Activated CD8-positive, alpha-beta T cell treated with anti-CD3 and anti-CD28 coated beads, Interleukin-2, amount 10 ng/mL, durations not matched to agents 7 days and 5 days (primary cell): ENCODE measurements at regions not wholly inside any gene's neighbourhood (a gene's known extent, or its start where the extent isn't known, plus 50 kb on each side); places are given as distances from the start of the nearest gene placed in this dataset.

Experiments used
- ATAC-seq: fragments of 150-1000 bp; cut with Tn5 transposase; one replicate; pipeline ENCODE4 v1.10.0; 2021; ENCODE audit warnings: moderate library complexity
- CTCF ChIA-PET: fragments of 350-600 bp; sonication (Branson Sonifier 250); formaldehyde crosslinking; loops from one replicate; lab custom pipeline; 2021; ENCODE audit warnings: antibody characterized with exemption; lab: Charles Lee
- POLR2A ChIA-PET: fragments of 350-600 bp; sonication (Branson Sonifier 250); formaldehyde crosslinking; loops from one replicate; lab custom pipeline; 2021; ENCODE audit warnings: antibody characterized with exemption; lab: Charles Lee
- DNase-seq: peaks from one replicate; pipeline ENCODE4 v3.0.0-alpha.2; 2020
- H3K27ac Mint-ChIP-seq: one replicate; pipeline ENCODE4 v1.8.0; 2021; ENCODE audit warnings: mild to moderate bottlenecking, mixed read lengths
- H3K27me3 Mint-ChIP-seq: one replicate; pipeline ENCODE4 v1.8.0; 2021; ENCODE audit warnings: low read depth, mixed read lengths
- H3K36me3 Mint-ChIP-seq: one replicate; pipeline ENCODE4 v1.8.0; 2021; ENCODE audit warnings: low read depth, mixed read lengths
- H3K4me1 Mint-ChIP-seq: one replicate; pipeline ENCODE4 v1.8.0; 2021; ENCODE audit warnings: low read depth, mixed read lengths
- H3K4me3 Mint-ChIP-seq: one replicate; pipeline ENCODE4 v1.8.0; 2021; ENCODE audit warnings: mild to moderate bottlenecking, mixed read lengths
- H3K9me3 Mint-ChIP-seq: one replicate; pipeline ENCODE4 v1.8.0; 2022; ENCODE audit warnings: mixed read lengths; ENCODE audit not compliant: insufficient read depth

DNA sequence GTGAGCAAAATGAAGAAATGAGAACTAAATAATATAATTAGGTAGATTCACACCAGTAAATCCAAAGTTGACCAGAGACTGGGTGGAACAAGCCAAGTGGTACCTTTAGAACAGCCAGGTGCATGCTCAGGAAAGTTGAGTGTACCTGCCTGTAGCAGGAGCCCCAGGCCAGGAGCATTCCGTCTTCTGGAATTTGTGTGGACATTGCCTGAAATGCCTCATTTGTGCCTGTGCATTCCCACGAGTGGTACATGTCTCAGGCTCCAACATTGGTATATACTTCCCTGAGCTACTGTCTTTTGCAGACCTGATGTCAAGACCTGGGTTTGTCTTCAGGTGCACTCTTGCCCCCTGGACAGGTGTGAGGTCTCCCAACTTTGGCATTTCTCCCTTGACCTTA lies 187.6 kb upstream of the NECTIN1 start:
- no peak for DNase-seq
- Mint-ChIP-seq H3K4me3 (no peak overlapping the region), H3K9me3 (no peaks in the 10 kb centered on the region), H3K4me1 (no peaks in the 10 kb centered on the region), H3K27me3 (peaks cover 11% of the 10 kb centered on the region), H3K36me3 (no peaks in the 10 kb centered on the region), H3K27ac (no peak overlapping the region)
- ChIA-PET CTCF (no interaction called here), POLR2A (no interaction called here)
- no peak for ATAC-seq

DNA sequence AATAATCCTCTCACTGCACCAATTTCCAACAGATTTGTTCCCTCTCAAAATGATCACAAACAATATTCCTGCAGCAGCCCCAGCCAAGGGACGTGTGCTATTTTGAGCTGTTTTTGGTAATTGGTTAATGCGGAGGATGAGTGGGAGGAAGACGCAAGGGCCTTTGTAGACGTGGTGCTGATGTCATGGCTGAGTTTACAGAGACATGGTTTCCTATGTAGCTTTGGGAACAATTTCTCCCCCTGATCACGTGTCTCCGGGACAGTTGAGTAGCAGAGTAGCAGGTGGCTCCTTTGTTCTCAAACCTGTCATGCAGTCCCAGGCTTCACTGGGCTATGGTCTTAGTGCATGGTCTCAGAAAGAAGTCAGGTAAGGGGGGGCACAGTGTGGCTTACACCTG lies 183.2 kb upstream of the NECTIN1 start:
- H3K27ac Mint-ChIP-seq, result no peak overlapping the region
- ATAC-seq (no peak), DNase-seq (no peak)
- POLR2A ChIA-PET, result no interaction called here
- no peaks in the 10 kb centered on the region for H3K4me1 Mint-ChIP-seq
- H3K27me3 Mint-ChIP-seq, result peaks cover 6% of the 10 kb centered on the region
- CTCF ChIA-PET, result no interaction called here
- no peaks in the 10 kb centered on the region for H3K36me3 Mint-ChIP-seq
- no peak overlapping the region for H3K4me3 Mint-ChIP-seq
- no peaks in the 10 kb centered on the region for H3K9me3 Mint-ChIP-seq

DNA sequence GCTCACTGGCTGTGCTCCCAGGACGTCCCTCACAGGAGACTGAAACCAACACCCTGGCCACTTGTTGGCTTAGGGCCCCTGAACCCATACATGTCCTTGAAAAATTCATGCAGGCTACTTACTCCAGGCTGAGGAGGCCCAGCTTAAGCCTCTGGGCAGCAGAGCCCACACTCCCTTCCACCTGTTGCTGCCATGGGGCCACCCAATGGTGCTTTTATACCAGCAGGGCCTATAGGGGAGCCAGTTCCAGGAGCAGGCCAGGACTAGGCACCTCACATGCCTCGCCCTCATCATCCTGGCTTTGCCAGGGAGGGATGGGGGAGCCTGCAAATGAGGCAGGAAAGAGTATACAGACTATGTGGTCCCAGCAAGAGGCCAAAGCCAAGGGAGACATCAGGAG lies 181.7 kb upstream of the NECTIN1 start:
- Mint-ChIP-seq H3K4me3 (no peak overlapping the region), H3K9me3 (no peaks in the 10 kb centered on the region), H3K27me3 (peaks cover 6% of the 10 kb centered on the region), H3K27ac (no peak overlapping the region), H3K36me3 (no peaks in the 10 kb centered on the region), H3K4me1 (no peaks in the 10 kb centered on the region)
- ATAC-seq, result no peak
- no peak for DNase-seq
- ChIA-PET CTCF (no interaction called here), POLR2A (no interaction called here)

DNA sequence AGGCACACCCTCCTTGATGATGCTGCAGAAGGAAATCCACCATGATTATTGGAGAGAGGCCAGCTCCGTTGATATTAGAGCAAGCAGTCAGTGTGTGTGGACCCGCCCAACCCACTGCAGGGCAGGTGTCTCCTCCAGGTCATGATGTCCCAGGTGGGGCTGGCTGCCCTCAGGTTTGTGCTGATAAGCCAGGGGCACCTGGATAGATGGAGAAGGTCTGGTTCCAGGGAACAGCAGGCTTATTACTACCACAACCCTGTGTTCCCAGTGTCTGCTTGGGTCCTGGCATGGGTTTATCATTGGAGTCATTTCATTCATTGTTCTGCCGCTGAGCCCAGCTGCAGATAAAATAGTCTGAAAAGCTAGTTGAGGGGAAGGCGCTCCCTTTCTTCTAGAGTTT lies 181.1 kb upstream of the NECTIN1 start:
- H3K36me3 Mint-ChIP-seq, result no peaks in the 10 kb centered on the region
- ATAC-seq (no peak), DNase-seq (no peak)
- no peak overlapping the region for H3K4me3 Mint-ChIP-seq
- no peaks in the 10 kb centered on the region for H3K9me3 Mint-ChIP-seq
- peaks cover 4% of the 10 kb centered on the region for H3K27me3 Mint-ChIP-seq
- ChIA-PET POLR2A (no interaction called here), CTCF (no interaction called here)
- no peak overlapping the region for H3K27ac Mint-ChIP-seq
- H3K4me1 Mint-ChIP-seq, result no peaks in the 10 kb centered on the region

DNA sequence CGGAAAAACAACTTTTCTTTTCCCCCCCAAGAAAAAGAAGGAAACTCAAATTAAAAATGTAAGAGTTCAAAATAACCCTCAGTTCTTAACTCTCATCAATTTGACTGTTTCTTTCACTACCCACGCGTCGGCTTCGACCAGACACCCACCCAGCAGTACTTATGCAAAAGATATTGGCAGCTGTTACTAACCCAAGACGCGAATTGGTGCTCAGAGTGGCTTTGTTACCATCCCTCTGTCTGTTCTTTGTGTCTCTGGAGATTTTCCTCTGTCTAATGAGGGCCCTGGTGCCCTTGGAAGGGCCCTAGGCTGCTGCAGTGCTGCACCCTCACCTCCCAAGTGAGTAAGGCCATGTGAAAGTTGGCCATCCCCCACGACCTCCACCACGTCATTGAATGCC lies 180.5 kb upstream of the NECTIN1 start:
- H3K27ac Mint-ChIP-seq, result no peak overlapping the region
- H3K9me3 Mint-ChIP-seq, result no peaks in the 10 kb centered on the region
- DNase-seq (no peak), ATAC-seq (no peak)
- no peaks in the 10 kb centered on the region for H3K36me3 Mint-ChIP-seq
- H3K4me1 Mint-ChIP-seq, result no peaks in the 10 kb centered on the region
- H3K27me3 Mint-ChIP-seq, result peaks cover 3% of the 10 kb centered on the region
- ChIA-PET CTCF (no interaction called here), POLR2A (no interaction called here)
- H3K4me3 Mint-ChIP-seq, result no peak overlapping the region

DNA sequence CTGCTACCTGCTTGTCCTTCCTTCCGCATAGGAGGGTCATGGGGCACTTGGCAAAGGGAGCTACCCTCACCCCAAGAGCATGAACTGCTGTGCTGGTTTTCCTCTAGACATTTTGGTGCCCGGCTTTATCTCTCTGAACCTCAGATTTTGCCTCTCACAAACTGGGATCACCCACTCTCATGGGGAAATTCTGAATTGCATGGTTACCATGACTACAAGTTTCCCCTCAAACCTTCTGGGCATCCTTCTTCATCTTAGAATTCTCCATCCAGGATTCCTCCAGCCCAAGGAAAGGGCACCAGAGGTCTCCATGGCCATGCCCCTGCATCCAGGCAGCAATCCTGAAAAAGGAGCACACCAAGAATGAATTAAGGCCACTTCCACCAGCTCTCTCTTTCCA lies 180.1 kb upstream of the NECTIN1 start:
- H3K4me3 Mint-ChIP-seq, result no peak overlapping the region
- ChIA-PET POLR2A (interaction anchor here (0.6 kb wide), 1 partner anchor 865 kb away, joined by 3 read pairs; no protein-coding TSS in a partner anchor), CTCF (no interaction called here)
- H3K4me1 Mint-ChIP-seq, result no peaks in the 10 kb centered on the region
- ATAC-seq (no peak), DNase-seq (no peak)
- no peak overlapping the region for H3K27ac Mint-ChIP-seq
- no peaks in the 10 kb centered on the region for H3K9me3 Mint-ChIP-seq
- H3K27me3 Mint-ChIP-seq, result peaks cover 3% of the 10 kb centered on the region
- no peaks in the 10 kb centered on the region for H3K36me3 Mint-ChIP-seq

DNA sequence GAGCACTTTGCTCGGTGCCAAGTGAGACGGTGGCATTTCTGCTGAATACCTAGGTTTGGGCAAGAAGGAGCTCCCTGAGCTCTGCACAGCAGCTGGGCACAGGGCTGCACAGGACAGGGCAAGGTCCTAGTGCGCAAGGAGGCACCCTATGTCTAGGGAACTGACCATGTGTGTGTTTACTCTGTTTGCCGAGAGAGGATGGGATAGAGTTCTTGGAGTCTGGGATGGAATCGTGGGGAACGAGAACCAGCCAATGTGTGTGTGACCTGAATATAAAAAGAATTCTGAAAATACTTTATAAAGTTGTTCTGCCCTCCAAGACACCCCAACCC lies 179.5 kb upstream of the NECTIN1 start:
- no peaks in the 10 kb centered on the region for H3K4me1 Mint-ChIP-seq
- CTCF ChIA-PET, result no interaction called here

DNA sequence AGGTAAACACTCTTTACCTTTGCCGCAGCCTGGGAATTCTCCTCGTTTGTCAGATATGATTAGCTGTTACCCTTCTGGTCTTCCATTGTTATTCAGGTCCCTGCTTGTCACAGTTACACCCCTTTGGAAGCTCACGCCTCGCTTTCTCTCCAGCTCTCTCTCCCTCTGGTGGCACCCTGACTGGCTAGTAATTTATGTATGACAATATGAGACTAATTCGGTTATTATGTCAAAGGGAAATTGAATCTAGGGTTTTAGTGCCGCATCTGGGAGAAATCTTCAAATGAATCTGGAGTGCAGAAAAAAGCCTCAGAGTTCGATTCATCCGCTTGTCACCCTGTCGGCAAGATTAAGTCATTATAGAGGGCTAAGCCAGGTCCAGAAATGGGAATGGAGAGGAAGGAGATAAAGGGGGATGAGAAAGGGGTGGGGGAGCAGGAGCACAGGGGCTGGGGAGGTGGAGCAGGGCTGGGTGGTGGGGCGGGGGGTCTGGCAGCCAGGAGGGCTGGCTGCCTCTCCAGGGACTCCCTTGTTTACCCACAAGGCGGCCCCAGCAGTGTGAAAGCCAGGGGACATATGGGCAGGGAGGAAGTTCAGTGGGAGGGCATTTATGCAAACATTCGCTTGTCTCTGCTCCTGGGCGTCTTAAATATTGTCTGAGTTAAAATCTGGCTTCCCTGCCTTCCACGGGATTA lies 179.0 kb upstream of the NECTIN1 start:
- no peaks in the 10 kb centered on the region for H3K9me3 Mint-ChIP-seq

More for the DNA sequence above, 179.5 kb upstream of the NECTIN1 start:
- no peak overlapping the region for H3K4me3 Mint-ChIP-seq
- no peaks in the 10 kb centered on the region for H3K36me3 Mint-ChIP-seq
- H3K27ac Mint-ChIP-seq, result no peak overlapping the region
- DNase-seq (no peak), ATAC-seq (no peak)
- POLR2A ChIA-PET, result interaction anchor here (0.6 kb wide), 1 partner anchor 866 kb away, joined by 3 read pairs; no protein-coding TSS in a partner anchor
- H3K9me3 Mint-ChIP-seq, result no peaks in the 10 kb centered on the region
- H3K27me3 Mint-ChIP-seq, result peaks cover 3% of the 10 kb centered on the region

DNA sequence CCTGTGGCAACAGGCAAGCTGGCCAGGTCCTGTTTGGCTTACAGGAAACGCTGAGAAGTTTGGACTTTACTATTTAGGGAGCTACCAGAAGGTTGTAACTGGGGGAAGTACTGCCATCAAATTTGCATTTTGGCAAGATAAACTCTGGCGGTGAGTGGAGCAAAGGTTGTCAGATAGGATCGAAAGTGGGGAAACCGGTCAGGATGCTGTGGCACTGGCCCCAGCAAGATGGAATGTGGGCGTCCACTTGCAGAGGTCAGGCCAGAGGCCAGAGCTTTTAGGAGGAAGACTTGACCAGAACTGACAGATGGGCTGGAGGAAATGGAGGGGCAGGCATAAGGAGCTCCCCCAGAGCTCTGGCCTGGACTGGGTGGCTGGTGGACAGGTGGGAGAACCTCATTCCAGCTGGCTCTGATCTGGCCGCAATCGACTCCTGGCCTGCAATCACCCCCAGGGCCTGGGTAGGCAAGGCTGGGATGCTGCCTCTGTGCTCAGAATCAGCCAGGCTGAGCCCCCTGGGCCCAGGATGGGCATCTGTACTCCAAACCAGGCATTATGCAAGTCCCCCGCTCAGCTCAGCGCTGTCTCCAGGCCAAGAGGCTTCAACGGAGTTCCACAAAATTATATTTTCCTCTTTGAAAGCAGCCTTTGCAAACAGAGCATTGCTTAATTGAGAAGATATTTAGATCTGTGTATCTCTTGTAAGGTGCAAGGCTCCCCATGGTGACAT lies 178.3 kb upstream of the NECTIN1 start:
- DNase-seq (no peak), ATAC-seq (no peak)
- Mint-ChIP-seq H3K36me3 (no peaks in the 10 kb centered on the region), H3K4me1 (no peaks in the 10 kb centered on the region), H3K27me3 (peaks cover 3% of the 10 kb centered on the region), H3K4me3 (no peak overlapping the region), H3K27ac (no peak overlapping the region), H3K9me3 (no peaks in the 10 kb centered on the region)
- ChIA-PET CTCF (no interaction called here), POLR2A (no interaction called here)

More for the DNA sequence above, 179.0 kb upstream of the NECTIN1 start:
- ATAC-seq, result no peak
- H3K36me3 Mint-ChIP-seq, result no peaks in the 10 kb centered on the region
- no peak overlapping the region for H3K4me3 Mint-ChIP-seq
- no peak for DNase-seq
- peaks cover 3% of the 10 kb centered on the region for H3K27me3 Mint-ChIP-seq
- ChIA-PET CTCF (no interaction called here), POLR2A (no interaction called here)
- no peak overlapping the region for H3K27ac Mint-ChIP-seq
- no peaks in the 10 kb centered on the region for H3K4me1 Mint-ChIP-seq

DNA sequence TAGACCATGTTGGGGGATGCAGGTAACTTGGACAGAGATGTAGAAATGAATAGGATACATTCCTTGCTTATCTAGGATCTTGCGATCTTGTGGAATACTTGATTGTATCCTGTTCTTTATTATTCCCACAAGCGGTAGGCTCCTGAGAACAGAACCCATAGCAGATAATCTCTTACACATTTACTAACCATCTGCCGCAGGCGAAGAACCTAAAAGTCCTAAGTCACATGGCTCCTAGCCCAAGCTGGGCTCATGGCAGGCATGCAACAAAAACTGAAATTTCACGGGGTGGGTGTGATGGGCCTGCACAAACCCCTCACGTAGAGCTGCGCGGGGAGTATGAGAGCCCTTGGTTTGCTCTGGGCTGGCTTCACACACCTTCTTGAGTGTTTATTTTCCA lies 177.4 kb upstream of the NECTIN1 start:
- peaks cover 6% of the 10 kb centered on the region for H3K27me3 Mint-ChIP-seq
- no peak for ATAC-seq
- H3K9me3 Mint-ChIP-seq, result no peaks in the 10 kb centered on the region
- no peaks in the 10 kb centered on the region for H3K4me1 Mint-ChIP-seq
- H3K4me3 Mint-ChIP-seq, result no peak overlapping the region
- no peak overlapping the region for H3K27ac Mint-ChIP-seq
- ChIA-PET POLR2A (no interaction called here), CTCF (no interaction called here)
- H3K36me3 Mint-ChIP-seq, result no peaks in the 10 kb centered on the region
- DNase-seq, result no peak

DNA sequence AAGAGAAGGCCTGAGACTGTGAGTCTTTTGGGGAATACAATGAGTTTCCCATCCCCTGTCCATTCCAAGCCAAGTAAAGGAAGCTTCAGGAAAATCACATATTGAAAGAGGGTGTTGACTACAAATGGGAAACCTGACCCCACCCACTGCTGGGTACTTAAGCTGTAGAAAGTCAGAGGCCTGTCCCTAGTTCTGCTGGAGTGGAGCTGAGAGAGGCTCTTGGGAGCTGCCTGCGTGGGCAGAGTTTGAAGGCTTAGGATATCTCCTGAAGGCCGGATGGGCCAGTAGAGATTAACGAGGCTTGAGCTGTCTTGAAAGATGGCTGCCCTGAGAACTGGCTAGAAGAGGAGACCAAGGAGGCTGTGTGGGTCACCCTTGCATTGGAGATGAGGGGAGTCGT lies 176.2 kb upstream of the NECTIN1 start:
- H3K27ac Mint-ChIP-seq, result no peak overlapping the region
- peaks cover 16% of the 10 kb centered on the region for H3K27me3 Mint-ChIP-seq
- ATAC-seq, result no peak
- ChIA-PET POLR2A (no interaction called here), CTCF (no interaction called here)
- H3K4me1 Mint-ChIP-seq, result no peaks in the 10 kb centered on the region
- no peaks in the 10 kb centered on the region for H3K36me3 Mint-ChIP-seq
- no peak for DNase-seq
- no peaks in the 10 kb centered on the region for H3K9me3 Mint-ChIP-seq
- H3K4me3 Mint-ChIP-seq, result no peak overlapping the region

DNA sequence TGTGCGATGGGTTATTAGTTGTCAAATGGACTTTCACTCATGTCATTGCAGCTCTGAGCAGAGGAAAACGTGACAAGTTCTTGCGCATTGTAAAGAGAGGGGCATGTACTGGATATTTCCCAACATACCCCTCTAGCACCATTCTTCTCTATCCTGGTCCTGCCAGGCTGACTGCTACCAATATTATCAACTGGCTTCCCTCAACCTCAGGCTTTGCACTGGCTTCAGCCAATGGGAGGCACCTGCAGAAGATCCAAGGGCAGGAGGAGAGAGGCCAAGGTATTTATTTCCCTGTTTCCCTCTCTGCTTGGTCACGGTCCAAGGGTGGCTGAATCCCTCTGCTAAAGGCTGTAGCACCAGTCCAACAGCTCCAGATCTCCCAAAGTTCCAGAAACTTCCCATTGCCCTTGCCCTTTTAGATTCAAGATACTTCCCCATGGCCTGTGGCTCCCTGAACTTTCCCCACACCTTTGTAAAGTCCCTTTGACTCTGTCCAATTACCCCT lies 175.6 kb upstream of the NECTIN1 start:
- H3K36me3 Mint-ChIP-seq, result no peaks in the 10 kb centered on the region

More for the DNA sequence above, 175.6 kb upstream of the NECTIN1 start:
- no peaks in the 10 kb centered on the region for H3K4me1 Mint-ChIP-seq
- POLR2A ChIA-PET, result no interaction called here
- CTCF ChIA-PET, result no interaction called here
- H3K27ac Mint-ChIP-seq, result no peak overlapping the region
- H3K27me3 Mint-ChIP-seq, result peaks cover 18% of the 10 kb centered on the region
- DNase-seq (no peak), ATAC-seq (no peak)
- no peak overlapping the region for H3K4me3 Mint-ChIP-seq
- no peaks in the 10 kb centered on the region for H3K9me3 Mint-ChIP-seq
